ENCODE measurements at regions not wholly inside any gene's neighbourhood (a gene's known extent, or its start where the extent isn't known, plus 50 kb on each side); places are given as distances from the start of the nearest gene placed in this dataset.

GRCh38 chr3:72297481-72297880 lies 512.5 kb upstream of the PROK2 start:
- H3K27ac ChIP-seq, result no peak overlapping the region
- ChIA-PET POLR2A (ENCODE audit: low non-redundant PET) (no interaction called here), CTCF (interaction anchor here (0.6 kb wide), 1 partner anchor 399 kb away, joined by 6 read pairs; no protein-coding TSS in a partner anchor)
- TF ChIP-seq CTCF (conservative IDR thresholded peaks at IDR 0.05; ENCODE audit: low read depth), result no peak
- no peak for DNase-seq (ENCODE audit: low spot score)

GRCh38 chr3:72296477-72297111 lies 511.6 kb upstream of the PROK2 start:
- POLR2A ChIA-PET (ENCODE audit: low non-redundant PET), result no interaction called here
- H3K27ac ChIP-seq, result no peak overlapping the region
- no peak for TF ChIP-seq CTCF (conservative IDR thresholded peaks at IDR 0.05; ENCODE audit: low read depth)
- CTCF ChIA-PET, result no interaction called here
- DNase-seq (ENCODE audit: low spot score), result no peak

- DNase-seq (ENCODE audit: low spot score), result no peak
- ChIA-PET CTCF (no interaction called here), POLR2A (ENCODE audit: low non-redundant PET) (no interaction called here)
- TF ChIP-seq CTCF (conservative IDR thresholded peaks at IDR 0.05; ENCODE audit: low read depth), result no peak
- no peak overlapping the region for H3K27ac ChIP-seq
These were observed 511.1 kb upstream of the PROK2 start for GRCh38 chr3:72295962-72296450.

- H3K27ac ChIP-seq, result no peak overlapping the region
These were observed 510.5 kb upstream of the PROK2 start for GRCh38 chr3:72295276-72295961.

GRCh38 chr3:72290859-72291638 lies 506.1 kb upstream of the PROK2 start:
- CTCF ChIA-PET, result interaction anchor here (0.6 kb wide), 1 partner anchor 531 kb away, joined by 3 read pairs; no protein-coding TSS in a partner anchor
- H3K27ac ChIP-seq, result no peak overlapping the region
- no peak for DNase-seq (ENCODE audit: low spot score)
- no peak for TF ChIP-seq CTCF (conservative IDR thresholded peaks at IDR 0.05; ENCODE audit: low read depth)
- POLR2A ChIA-PET (ENCODE audit: low non-redundant PET), result no interaction called here

More at GRCh38 chr3:72295276-72295961, 510.5 kb upstream of the PROK2 start:
- CTCF ChIA-PET, result no interaction called here
- POLR2A ChIA-PET (ENCODE audit: low non-redundant PET), result no interaction called here
- no peak for TF ChIP-seq CTCF (conservative IDR thresholded peaks at IDR 0.05; ENCODE audit: low read depth)
- DNase-seq (ENCODE audit: low spot score), result no peak

- H3K27ac ChIP-seq, result peak overlapping the region; percentile 71
- TF ChIP-seq CTCF (conservative IDR thresholded peaks at IDR 0.05; ENCODE audit: low read depth), result no peak
- ChIA-PET POLR2A (ENCODE audit: low non-redundant PET) (no interaction called here), CTCF (interaction anchor here (0.6 kb wide), 1 partner anchor 224 kb away, joined by 3 read pairs; no protein-coding TSS in a partner anchor)
- no peak for DNase-seq (ENCODE audit: low spot score)
These were observed 504.7 kb upstream of the PROK2 start for GRCh38 chr3:72289692-72290071.
